Medulla oblongata (tissue), 1 donor: ENCODE measurements at regions not wholly inside any gene's neighbourhood (a gene's known extent, or its start where the extent isn't known, plus 50 kb on each side); places are given as distances from the start of the nearest gene placed in this dataset.

Experiments
- DNase-seq: peaks from one replicate; pipeline ENCODE4 v3.0.0-alpha.2; 2015; ENCODE audit errors: extremely low spot score

DNA sequence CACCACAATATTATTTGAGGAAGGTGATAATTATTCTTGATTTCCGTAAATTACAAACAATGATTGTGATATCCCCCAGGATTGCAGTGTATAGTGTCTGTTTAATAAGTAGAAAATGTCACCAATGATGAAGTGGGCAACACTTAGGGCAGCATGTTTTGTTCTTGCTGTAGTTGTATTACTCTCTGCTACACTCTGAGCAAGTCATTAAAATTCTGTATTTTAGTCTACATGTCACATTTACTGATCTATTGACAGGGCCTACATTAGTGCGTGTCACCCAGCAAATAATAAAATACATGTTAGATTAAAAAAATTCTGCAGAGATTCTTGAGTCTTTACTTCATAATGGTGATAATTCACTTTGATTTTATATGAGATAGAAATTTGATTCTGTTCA lies 247.6 kb downstream of the TMX3 start:
- DNase-seq: no peak

DNA sequence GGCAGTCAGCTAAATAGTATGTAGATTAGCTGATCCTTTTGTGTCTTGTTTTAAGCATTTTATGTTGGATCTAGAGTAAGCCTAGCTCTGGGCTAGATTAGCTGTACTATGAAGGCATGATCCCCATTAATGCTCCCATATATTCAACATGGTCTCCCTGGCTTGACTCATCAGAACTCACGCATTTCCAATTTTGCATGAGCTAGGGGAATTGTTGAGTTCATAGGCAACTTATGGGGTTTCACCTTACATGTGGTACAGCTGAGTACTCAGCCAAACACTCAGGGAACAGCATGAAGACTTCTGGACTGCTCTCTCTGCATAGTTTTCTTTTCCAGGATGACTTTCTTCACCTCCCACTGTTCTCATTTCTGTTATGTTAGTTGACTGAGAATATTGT lies 248.2 kb downstream of the TMX3 start:
- DNase-seq: no peak

DNA sequence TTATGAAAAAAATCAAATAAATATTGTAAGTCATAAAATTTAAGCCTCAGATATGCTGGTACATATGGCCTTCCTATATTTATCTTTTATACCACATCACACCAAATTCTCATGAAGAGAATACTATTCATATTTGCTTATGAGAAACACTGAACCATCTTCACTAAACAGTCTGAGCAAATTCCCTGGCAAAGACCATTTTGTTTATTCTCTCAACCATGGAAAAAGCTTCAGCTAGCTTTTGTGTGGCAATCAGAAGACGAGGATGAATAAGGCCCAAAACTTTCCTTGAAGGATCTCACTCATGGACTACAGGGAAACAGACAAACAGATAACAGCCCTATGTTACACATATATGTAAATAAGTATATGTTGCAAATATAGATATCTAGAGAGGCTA lies 252.1 kb downstream of the TMX3 start:
- no peak for DNase-seq

DNA sequence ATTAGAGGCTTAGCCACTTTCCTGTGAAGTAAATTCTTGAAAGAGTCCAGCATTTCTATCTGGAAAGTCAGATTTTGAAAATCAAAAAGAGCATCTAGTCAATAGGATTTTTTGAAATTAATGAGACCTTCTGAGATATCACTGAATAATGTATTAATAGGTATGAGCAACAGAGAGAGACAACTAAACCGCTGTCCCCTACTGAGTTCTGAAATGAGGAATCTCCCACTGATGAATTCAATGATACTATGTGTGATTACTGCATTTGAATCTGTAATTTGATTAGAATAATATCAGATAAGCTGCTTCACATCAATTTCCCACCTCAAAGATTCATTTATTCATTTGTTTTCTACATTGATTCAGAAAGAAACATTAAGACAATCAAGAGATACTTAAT lies 252.8 kb downstream of the TMX3 start:
- no peak for DNase-seq

DNA sequence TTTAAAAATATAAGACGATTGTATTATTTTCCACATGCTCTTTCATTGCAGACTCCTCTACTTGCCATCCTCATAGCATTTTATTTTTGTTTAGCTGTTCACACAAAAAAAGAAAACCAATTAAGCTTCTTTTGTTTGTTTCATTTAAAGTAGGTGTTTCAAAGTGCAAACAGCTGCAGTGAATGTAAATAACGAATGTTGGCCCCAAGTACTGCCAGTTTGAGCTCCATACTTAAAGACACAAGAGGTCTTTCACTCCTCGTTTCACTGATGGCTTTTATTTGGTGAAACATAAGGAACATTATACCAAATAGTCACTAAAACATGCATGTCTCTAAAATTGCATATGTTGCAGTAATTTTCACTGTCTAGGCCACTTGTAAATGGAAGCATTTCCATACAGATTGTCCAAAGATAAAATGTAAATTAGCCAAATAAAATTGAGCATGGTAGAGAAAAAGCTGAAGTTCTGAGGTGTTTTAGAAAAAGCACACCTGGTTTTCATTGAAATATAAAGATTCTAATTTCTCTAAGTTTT lies 253.4 kb downstream of the TMX3 start:
- no peak for DNase-seq

DNA sequence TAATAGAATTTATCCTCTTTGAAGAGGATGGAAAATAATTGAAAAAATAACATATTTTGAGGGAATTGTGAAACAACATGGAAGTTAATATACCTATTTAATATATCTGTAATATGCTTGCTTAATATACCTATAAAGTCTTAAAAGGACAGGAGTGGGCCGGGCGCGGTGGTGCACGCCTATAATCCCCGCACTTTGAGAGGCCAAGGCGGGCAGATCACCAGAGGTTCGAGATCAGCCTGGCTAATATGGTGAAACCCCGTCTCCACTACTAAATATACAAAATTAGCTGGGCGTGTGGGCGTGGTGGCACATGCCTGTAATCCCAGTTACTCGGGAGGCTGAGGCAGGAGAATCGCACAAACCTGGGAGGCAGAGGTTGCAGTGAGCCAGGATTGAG lies 254.9 kb downstream of the TMX3 start:
- DNase-seq: no peak

DNA sequence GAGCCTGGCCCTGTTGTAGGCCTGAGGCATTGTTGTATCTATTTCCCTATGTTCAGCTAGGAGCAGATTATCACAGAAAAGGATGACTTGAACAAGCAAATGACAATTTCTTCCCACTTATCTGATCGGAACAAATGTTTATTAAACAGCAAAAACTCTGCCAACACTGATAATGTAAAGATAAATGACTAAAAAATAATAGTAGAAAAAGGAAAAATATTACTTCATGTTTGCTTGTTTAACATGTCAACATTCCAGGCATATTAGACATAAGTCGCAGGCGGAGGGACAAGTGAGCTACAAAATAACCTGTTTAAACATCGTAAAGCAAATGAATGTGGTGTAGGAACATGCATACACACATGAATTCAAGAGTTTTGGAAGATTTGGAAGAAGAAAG lies 257.9 kb downstream of the TMX3 start:
- no peak for DNase-seq

DNA sequence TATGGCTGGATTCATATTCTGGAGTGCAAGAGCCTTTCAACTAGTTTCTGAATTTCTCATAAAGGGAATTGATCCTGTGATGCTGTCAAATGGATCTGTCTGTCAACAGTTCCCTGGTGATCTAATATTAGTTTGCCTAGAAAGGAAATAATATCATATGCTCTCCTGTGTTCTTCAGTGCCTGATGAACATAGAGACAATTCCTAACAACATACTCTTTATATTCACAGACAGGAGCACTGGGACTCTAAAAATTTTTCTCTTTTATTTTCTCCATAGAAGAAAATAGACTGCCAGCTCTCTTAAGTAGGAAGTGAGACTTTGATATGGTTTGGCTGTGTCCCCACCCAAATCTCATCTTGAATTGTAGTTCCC lies 259.7 kb downstream of the TMX3 start:
- DNase-seq: no peak

DNA sequence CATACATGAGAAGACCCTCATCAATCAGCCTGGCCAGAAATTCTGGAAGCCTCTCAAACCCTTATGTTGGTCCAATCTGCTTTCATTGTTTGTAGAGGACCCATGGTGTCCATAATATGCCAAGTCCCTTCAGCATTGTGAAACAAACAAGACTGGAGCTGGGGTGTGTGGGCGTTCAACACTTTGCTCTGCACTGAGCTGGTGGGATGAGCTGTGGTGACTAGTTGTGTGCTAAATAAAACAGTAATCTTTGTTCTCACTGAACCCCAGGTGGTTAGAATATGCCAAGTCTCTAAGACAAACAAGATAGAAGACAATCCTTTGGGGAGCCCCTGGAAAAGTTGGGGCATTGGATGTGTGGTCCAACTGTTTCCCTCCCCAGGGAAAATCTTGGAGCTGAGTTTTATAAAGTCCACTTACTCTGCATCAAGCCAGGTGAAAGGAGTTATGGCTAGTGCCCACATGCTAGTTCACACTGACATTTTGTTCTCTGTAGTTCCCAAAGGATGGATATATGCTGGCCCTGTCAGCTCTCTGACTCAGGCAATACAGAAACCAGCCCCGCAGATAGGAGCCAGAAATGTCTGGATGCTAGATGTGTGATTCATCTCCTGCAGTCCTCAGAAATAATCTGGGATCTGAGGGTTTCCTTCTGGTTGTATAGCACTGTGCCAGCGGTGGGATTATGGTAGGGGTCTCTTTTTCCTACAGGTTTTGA lies 260.2 kb downstream of the TMX3 start:
- DNase-seq: no peak

DNA sequence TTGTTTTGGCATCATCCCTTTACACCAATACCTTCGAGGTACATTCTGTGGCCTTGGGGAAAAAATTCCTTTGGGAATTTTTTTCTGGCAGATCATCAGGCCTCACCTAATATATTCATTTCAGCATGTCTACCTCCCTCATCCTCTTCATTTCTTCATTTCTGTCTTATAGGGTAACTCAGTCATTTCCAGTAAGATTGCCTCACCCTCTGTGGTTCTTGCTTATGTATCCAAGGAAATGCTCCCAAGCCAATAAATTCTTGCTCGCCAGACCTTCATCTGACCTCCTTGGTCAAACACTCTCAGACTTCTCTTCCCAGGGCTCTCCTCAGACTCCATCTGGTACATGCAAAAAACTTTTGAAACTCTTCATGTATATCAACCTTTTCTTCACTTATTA lies 265.6 kb downstream of the TMX3 start:
- DNase-seq: no peak

DNA sequence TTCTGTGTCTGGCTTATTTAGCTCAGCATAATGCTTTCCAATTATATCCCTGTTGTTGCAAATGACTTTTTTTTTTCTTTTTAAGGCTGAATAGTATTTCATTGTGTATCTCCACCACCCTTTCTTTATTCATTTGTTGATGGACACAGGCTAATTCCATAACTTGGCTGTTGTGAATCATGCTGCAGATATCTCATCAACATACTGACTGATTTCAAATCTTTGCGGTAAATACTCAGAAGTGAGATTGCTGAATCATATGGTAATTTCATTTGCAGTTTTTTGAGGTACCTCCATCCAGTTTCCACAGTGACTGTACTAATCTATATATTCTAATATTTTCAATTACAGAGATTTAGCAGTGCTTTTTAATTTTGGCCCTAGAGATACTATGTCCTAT lies 266.2 kb downstream of the TMX3 start:
- DNase-seq: no peak

DNA sequence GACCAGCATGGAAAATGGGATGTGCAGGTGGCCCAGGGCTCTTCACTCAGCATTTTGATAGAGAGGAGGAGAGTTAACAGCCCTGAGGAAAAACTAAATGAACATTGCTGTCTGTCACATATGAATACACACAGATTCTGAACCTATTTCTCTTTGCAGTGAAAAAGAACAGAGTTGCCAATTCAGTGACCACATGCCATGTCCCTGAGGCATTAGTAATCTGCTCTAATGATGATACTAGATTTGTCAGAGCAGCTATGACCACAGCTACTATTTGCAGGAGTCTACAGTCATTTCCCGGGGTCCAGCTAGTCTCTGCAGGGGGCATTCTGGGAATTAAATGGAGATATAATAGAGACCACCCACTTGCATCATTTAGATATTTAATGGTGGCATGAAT lies 267.6 kb downstream of the TMX3 start:
- no peak for DNase-seq

DNA sequence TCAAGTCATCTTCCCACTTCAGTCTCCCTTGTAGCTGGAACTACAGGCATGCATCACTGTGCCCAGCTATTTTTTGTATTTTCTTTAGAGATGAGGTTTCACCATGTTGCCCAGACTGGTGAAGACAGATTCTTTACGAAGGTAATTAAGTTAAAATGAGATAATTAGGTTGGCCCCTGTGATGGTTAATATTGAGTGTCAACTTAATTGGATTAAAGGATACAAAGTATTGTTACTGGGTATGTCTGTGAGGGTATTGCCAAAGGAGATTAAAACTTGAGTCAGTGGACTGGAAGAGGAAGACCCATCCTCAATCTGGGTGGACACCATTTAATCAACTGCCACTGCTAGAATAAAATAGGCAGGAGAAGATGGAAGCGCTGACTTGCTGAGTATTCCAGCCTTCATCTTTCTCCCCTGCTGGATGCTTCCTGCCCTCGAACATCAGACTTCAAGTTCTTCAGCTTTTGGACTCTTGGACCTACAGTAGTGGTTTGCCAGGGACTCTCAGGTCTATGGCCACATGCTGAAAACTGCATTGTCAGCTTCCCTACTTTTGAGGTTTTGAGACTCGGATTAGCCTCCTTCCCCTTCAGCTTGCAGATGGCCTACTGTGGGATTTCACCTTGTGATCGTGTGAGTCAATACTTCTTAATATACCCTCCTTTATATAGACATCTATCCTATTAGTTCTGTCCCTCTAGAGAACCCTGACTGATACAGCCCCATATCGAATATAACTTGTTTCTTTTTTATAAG lies 269.1 kb downstream of the TMX3 start:
- no peak for DNase-seq

DNA sequence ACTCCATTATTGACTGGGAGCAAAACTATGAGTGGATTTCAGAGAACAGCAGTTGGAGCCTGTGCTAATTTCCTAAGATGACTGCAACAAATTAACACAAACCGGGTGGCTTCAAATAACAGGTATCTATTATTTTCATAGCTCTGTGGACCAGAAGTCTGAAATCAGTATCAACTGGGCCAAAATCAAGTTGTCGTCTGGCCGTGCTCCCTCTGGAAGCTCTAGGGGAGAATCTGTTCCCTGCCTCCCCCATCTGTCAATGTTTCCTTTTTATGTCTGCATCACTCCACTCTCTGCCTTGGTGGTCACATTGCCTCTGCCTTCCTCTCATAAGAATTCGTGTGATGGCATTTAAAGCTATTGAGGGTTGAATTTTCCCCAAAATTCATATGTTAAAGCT lies 269.8 kb downstream of the TMX3 start:
- DNase-seq: no peak

DNA sequence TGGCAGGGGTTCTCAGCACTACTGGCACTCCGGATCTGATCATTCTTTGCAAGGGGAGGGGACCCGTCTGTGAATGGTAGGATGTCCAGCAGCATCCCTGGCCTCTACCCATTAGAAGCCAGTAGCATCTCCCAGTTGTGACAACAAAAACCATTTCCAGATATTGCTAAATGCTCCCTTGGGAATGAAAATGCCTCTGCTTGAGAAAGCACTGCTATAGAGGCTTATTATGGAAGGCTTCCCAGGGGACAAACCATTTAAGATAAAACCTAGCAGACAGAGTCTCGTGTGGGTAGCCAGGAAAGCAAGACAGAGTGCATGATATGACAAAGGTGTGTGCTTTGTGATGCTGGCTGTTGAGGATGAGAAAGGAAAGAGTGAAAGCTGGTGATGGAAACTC lies 273.7 kb downstream of the TMX3 start:
- no peak for DNase-seq

DNA sequence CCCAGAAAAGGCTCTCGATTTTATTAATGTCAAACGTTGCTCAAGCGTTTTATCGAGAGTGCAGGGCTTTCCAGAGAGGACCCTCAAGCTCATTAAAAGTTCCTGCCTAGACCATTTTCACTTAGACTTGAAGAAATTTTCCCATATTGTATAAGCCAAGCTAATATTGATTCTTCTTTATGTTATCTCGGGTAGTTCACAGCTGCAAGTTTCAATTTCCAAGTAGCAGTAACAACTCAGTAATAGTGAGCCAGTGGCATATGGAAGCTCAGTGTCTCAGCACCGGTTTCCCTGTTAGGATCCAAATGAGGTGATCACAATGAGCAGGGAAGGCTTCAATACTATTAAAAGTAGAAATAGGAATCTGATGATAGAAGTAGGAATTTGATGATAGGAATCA lies 274.5 kb downstream of the TMX3 start:
- no peak for DNase-seq

DNA sequence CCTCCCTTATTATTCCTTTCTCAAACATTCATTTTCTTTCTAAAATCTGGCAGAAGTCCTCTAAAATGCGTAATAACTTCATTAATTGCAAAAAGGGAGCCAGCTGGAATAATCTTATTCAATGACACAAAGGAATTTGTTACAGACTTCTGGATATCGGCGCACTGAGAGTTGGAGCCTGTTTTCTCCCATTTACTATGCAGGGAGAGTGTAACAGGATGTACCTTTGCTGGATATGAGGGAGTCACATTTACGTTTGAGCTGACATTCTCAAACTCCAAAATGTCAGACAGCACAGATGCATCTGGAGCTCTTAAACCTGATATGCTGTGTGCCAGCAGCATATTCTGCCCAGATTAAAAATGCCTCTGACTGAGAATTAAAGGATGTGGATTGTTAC lies 275.3 kb downstream of the TMX3 start:
- DNase-seq: no peak

DNA sequence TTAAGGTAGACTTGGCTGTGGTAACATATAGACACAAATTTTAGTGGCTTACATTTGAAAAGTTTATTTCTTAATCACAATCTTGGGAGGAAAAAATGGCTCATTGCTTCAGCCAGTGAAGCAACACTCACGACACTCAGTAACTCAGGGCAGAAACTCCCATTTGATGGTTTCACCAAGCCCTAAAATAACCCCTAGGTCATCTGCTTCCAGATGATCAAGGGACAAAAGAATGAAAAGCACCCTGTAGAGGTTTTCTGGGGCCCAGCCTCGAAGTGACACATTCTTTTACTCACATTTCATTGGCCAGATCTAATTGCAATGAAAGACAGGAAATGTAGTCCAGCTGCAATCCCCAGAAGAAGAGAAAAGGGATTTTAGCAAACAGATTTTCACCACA lies 275.9 kb downstream of the TMX3 start:
- DNase-seq: no peak

DNA sequence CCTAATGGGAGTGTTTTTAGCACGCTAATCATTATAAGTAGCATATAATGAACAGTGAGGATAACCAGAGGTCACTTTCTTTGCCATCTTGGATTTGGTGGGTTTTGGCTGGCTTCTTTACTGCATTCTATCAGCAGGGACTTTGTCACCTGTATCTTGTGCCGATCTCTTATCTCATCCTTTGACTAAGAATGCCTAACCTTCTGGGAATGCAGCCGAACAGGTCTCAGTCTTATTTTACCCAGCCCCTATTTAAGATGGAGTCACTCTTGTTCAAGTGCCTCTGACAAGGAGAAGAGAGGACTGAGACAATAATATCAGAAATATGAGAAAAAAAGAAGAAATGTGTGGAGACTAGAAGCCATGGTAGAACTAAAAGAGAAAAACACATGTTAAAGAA lies 276.4 kb downstream of the TMX3 start:
- DNase-seq: no peak

DNA sequence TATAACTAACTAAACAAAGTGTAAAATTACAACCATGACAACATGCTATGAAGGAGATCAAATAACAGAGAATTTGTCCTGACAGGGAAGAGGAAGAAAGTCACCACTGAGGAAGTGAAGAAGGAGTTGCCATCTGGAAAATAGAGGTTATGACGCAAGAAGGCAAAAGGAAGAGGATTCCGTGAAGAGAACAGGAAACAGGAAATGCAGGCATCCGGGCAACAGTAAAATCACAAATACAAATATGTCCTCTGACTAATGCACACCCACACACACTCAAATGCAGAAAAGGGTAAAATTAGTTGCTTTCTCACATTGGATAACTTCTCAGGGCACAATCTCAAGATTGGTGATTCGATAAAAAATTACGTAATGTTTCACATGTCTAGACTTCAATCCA lies 278.4 kb downstream of the TMX3 start:
- no peak for DNase-seq

DNA sequence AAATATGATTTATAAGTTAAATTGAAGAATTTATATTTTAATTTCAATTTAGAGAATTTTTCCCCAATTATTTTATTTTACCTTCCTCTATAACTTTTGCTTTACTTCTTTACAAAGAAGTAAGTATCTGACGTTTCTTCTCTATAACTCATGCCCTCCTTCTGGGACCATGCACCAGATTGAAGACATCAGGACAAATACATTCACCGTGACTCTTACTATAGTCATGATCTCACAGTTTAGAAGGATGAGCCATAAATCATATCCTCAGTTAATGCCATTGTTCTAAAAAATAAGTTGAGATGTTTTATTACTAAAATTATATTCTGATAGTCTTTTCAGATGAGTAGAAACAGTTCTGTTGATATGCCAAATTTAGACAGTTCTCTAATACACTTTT lies 279.3 kb downstream of the TMX3 start:
- DNase-seq: no peak

DNA sequence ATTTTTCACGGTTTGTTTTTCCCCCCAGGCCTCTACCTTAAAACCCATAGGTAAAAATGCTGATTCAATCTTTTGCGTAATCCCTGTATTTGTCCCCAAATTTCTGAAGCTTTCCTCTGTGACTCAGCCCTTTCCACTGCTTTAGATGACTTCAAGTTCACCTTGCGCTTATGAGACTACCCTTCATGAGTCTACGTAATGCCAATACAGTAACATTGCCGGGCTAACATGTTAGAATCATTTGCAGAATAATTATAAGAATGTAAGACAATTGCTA lies 283.0 kb downstream of the TMX3 start:
- DNase-seq: no peak

DNA sequence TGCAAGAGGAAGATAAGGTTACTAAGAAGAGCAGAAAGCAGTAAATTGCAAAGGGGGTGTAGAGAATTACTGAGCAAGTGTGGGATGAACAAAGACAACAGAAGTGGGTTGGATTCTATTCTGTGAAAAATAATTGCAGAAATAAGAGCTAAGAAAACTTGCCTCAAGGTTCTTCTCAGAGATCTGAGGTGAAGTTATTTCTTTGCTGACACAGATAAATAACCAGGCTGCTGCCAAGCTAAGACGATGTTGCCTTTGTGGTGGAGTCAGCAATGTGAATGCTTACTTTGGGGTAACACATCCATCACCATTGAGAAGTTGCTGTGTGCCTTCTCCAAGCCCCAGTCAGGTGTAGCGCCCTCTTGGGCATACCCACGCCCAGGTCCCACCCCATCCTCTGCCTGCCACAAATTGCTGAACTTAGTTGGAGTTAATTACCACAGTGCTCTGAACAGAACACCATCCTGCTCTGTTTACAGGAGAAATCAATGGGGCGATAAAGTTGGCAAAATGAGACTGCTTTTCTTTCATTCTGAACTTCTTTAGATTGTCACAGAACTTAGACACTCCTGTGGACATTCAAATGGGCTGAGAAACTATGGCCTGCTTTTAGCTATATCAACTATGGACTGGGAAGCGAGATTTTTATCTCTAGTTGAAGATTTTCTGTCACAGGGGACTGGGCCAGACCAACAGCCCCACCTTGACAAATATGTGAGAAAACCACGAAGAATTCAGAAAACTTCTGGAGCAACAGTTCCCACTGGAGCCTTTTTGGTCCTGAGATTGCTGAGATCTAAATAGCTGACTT lies 283.6 kb downstream of the TMX3 start:
- DNase-seq: no peak
